ENCODE measurements at regions not wholly inside any gene's neighbourhood (a gene's known extent, or its start where the extent isn't known, plus 50 kb on each side); places are given as distances from the start of the nearest gene placed in this dataset.

DNA sequence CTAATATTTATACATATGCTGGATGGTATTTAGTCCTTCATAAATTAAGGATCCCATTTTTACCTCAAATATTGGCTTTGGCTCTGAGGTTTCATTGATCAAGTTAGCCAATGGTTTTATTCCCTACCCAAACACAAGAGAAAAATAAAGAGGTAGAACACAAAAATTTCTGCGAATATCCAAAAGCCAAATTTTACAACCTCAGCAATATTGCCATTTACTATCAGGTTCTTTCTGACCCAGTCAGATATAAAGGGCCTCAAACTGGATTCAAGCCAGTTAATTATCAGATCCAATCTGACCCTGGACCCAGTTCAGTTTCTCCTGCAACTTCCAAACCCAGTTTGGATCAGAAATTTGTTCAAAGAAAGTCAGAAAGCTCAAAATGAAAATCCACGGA is 998.1 kb downstream of the SI start (continued):
- TF ChIP-seq ZNF394 (tag by site-specific recombination; IDR thresholded peaks at IDR 0.05; ENCODE audit: borderline replicate concordance), result no peak
- TF ChIP-seq ZNF354C (tag by site-specific recombination; IDR thresholded peaks at IDR 0.05; ENCODE audit: borderline replicate concordance, low read depth), result no peak
- no peak for TF ChIP-seq GFI1B (tag by site-specific recombination; IDR thresholded peaks at IDR 0.05)
- TF ChIP-seq PRDM2 (tag by site-specific recombination; IDR thresholded peaks at IDR 0.05; ENCODE audit: borderline replicate concordance), result no peak
- no peak for TF ChIP-seq ZNF350 (tag by site-specific recombination; IDR thresholded peaks at IDR 0.05)
- TF ChIP-seq, protein P1, sequence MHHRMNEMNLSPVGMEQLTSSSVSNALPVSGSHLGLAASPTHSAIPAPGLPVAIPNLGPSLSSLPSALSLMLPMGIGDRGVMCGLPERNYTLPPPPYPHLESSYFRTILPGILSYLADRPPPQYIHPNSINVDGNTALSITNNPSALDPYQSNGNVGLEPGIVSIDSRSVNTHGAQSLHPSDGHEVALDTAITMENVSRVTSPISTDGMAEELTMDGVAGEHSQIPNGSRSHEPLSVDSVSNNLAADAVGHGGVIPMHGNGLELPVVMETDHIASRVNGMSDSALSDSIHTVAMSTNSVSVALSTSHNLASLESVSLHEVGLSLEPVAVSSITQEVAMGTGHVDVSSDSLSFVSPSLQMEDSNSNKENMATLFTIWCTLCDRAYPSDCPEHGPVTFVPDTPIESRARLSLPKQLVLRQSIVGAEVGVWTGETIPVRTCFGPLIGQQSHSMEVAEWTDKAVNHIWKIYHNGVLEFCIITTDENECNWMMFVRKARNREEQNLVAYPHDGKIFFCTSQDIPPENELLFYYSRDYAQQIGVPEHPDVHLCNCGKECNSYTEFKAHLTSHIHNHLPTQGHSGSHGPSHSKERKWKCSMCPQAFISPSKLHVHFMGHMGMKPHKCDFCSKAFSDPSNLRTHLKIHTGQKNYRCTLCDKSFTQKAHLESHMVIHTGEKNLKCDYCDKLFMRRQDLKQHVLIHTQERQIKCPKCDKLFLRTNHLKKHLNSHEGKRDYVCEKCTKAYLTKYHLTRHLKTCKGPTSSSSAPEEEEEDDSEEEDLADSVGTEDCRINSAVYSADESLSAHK (tag by site-specific recombination; IDR thresholded peaks at IDR 0.05), result no peak
- no peak for TF ChIP-seq ZNF184 (tag by site-specific recombination; IDR thresholded peaks at IDR 0.05)
- no peak for TF ChIP-seq ZNF433 (tag by site-specific recombination; IDR thresholded peaks at IDR 0.05; ENCODE audit: low read depth)
- TF ChIP-seq GLI4 (tag by site-specific recombination; IDR thresholded peaks at IDR 0.05), result no peak

GRCh38 chr3:164064298-164064697 is 1014.0 kb downstream of the SI start:
- H3K4me1 ChIP-seq (ENCODE audit: control insufficient read depth, insufficient read depth, low read length), result no peaks in the 10 kb centered on the region
- ChIA-PET CTCF (no interaction called here), POLR2A (no interaction called here)
- no peak for TF ChIP-seq ZNF366 (tag by site-specific recombination; conservative IDR thresholded peaks at IDR 0.05)
- TF ChIP-seq ZNF302 (tag by site-specific recombination; IDR thresholded peaks at IDR 0.05; ENCODE audit: low read depth), result no peak
- TF ChIP-seq, protein P2, sequence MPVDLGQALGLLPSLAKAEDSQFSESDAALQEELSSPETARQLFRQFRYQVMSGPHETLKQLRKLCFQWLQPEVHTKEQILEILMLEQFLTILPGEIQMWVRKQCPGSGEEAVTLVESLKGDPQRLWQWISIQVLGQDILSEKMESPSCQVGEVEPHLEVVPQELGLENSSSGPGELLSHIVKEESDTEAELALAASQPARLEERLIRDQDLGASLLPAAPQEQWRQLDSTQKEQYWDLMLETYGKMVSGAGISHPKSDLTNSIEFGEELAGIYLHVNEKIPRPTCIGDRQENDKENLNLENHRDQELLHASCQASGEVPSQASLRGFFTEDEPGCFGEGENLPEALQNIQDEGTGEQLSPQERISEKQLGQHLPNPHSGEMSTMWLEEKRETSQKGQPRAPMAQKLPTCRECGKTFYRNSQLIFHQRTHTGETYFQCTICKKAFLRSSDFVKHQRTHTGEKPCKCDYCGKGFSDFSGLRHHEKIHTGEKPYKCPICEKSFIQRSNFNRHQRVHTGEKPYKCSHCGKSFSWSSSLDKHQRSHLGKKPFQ (tag by site-specific recombination; IDR thresholded peaks at IDR 0.05), result no peak
- TF ChIP-seq PRDM2 (tag by site-specific recombination; IDR thresholded peaks at IDR 0.05; ENCODE audit: borderline replicate concordance), result no peak
- no peak overlapping the region for H3K27ac ChIP-seq (ENCODE audit: extremely low read depth, low read depth, low read length)
- H3K9me3 ChIP-seq (ENCODE audit: control insufficient read depth, insufficient read depth, low read depth, low read length), result no peaks in the 10 kb centered on the region
- H3K4me3 ChIP-seq (ENCODE audit: low read depth, low read length), result no peak overlapping the region
- no peaks in the 10 kb centered on the region for H3K36me3 ChIP-seq (ENCODE audit: control insufficient read depth in 2 of 2, insufficient read depth in 1 of 2, low read length in 2 of 2)

Data from HEK293 (cell line).